Testis (tissue), 2 donors: ENCODE measurements at regions not wholly inside any gene's neighbourhood (a gene's known extent, or its start where the extent isn't known, plus 50 kb on each side); places are given as distances from the start of the nearest gene placed in this dataset.

ENCODE experiments used
- POLR2A ChIP-seq: fragments of 450-650 bp; IDR thresholded peaks from one replicate; pipeline ENCODE4 v1.6.1; 2017; ENCODE audit warnings: antibody characterized with exemption, mild to moderate bottlenecking, moderate library complexity
- TF ChIP-seq, protein P1 (sequence below), 3 experiments: fragments of 450-650 bp in 2 of 3; fragments of 200-600 bp in 1 of 3; sonication (generic) in 1 of 3; IDR thresholded peaks; one replicate each; pipeline ENCODE4 v1.5.1; 2016 to 2019; ENCODE audit warnings: antibody characterized with exemption in 3 of 3, mild to moderate bottlenecking in 2 of 3, moderate library complexity in 1 of 3

DNA sequence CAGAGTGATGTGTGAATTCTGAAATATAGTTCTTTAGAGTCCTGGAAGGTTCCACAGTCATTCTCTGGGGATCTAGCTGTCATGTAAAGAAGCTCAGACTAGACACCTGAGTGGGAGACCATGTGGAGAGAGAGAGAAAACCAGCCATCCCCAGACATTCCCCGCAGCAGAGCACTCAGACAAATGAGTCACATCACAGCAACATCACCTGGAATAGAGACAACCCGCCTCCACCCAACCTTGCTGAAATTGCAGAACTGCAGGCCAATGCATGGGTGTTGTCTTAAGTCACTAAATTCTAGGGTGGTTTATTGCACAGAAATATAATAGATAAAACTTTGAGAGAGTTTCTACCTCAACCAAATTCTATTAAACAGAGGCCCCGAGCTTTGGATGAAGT, 392.0 kb upstream of the DYNLRB2 start:
- TF ChIP-seq, protein P1, sequence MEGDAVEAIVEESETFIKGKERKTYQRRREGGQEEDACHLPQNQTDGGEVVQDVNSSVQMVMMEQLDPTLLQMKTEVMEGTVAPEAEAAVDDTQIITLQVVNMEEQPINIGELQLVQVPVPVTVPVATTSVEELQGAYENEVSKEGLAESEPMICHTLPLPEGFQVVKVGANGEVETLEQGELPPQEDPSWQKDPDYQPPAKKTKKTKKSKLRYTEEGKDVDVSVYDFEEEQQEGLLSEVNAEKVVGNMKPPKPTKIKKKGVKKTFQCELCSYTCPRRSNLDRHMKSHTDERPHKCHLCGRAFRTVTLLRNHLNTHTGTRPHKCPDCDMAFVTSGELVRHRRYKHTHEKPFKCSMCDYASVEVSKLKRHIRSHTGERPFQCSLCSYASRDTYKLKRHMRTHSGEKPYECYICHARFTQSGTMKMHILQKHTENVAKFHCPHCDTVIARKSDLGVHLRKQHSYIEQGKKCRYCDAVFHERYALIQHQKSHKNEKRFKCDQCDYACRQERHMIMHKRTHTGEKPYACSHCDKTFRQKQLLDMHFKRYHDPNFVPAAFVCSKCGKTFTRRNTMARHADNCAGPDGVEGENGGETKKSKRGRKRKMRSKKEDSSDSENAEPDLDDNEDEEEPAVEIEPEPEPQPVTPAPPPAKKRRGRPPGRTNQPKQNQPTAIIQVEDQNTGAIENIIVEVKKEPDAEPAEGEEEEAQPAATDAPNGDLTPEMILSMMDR (IDR thresholded peaks at IDR 0.05): no peak
- no peak for TF ChIP-seq POLR2A
